SK-N-MC (cell line): ENCODE measurements at regions not wholly inside any gene's neighbourhood (a gene's known extent, or its start where the extent isn't known, plus 50 kb on each side); places are given as distances from the start of the nearest gene placed in this dataset.

Experiments
- DNase-seq: peaks from one replicate; pipeline ENCODE4 v3.0.0-alpha.2; 2011; ENCODE audit warnings: low read depth, low spot score
- H3K27ac ChIP-seq: fragments of 200-600 bp; sonication (generic); 2 replicates; pipeline ENCODE4 v1.5.1; 2016; ENCODE audit warnings: mixed run types
- H3K36me3 ChIP-seq: fragments of 200-600 bp; sonication (generic); 2 replicates; pipeline ENCODE4 v1.6.1; 2017; ENCODE audit warnings: antibody characterized with exemption, low read length, mixed read lengths; ENCODE audit not compliant: insufficient read depth
- H3K4me3 ChIP-seq: fragments of 200-600 bp; sonication (generic); 2 replicates; pipeline ENCODE4 v1.5.1; 2016
- H3K9ac ChIP-seq: fragments of 200-600 bp; sonication (generic); 2 replicates; pipeline ENCODE4 v1.8.0; 2017; ENCODE audit warnings: mixed run types, mixed read lengths; ENCODE audit not compliant: insufficient read length
- H3K9me3 ChIP-seq: fragments of 200-600 bp; sonication (generic); 2 replicates; pipeline ENCODE4 v1.6.1; 2017; ENCODE audit warnings: low read depth, mild to moderate bottlenecking, antibody characterized with exemption, low read length, moderate library complexity, mixed read lengths
- EZH2 ChIP-seq: fragments of 200-600 bp; sonication (generic); IDR thresholded peaks from one replicate; pipeline ENCODE4 v1.6.1; 2017; ENCODE audit warnings: antibody characterized with exemption
- FOXP2 ChIP-seq: optimal IDR thresholded peaks from 2 replicates; pipeline ENCODE3; 2011; ENCODE audit warnings: mild to moderate bottlenecking, moderate library complexity; ENCODE audit not compliant: insufficient read depth; ENCODE audit errors: extremely low read length, control extremely low read depth
- POLR2AphosphoS5 ChIP-seq: IDR thresholded peaks from 2 replicates; pipeline ENCODE4 v1.6.1; 2012; ENCODE audit warnings: mild to moderate bottlenecking, low read depth, low read length, borderline replicate concordance

- Histone ChIP-seq H3K36me3 (no peaks in the 10 kb centered on the region), H3K9me3 (no peaks in the 10 kb centered on the region), H3K9ac (no peak overlapping the region), H3K27ac (no peak overlapping the region), H3K4me3 (no peak overlapping the region)
- no peak for DNase-seq
- no peak for TF ChIP-seq EZH2
- no peak for TF ChIP-seq FOXP2
- no peak for TF ChIP-seq POLR2AphosphoS5
Measured at GRCh38 chr3:80445641-80446040, 677.8 kb upstream of the ROBO1 start.

GRCh38 chr3:80445053-80445452 lies 677.3 kb upstream of the ROBO1 start:
- no peak for DNase-seq
- no peak overlapping the region for H3K27ac ChIP-seq
- no peaks in the 10 kb centered on the region for H3K36me3 ChIP-seq
- no peak for TF ChIP-seq POLR2AphosphoS5
- no peak for TF ChIP-seq EZH2
- no peak for TF ChIP-seq FOXP2
- H3K4me3 ChIP-seq: no peak overlapping the region
- H3K9me3 ChIP-seq: no peaks in the 10 kb centered on the region
- H3K9ac ChIP-seq: no peak overlapping the region

- H3K9me3 ChIP-seq: no peaks in the 10 kb centered on the region
- TF ChIP-seq FOXP2 (no peak), POLR2AphosphoS5 (no peak), EZH2 (no peak)
- no peak overlapping the region for H3K27ac ChIP-seq
- H3K4me3 ChIP-seq: no peak overlapping the region
- no peak for DNase-seq
- H3K9ac ChIP-seq: no peak overlapping the region
- no peaks in the 10 kb centered on the region for H3K36me3 ChIP-seq
Measured at GRCh38 chr3:80439490-80439889, 671.7 kb upstream of the ROBO1 start.

GRCh38 chr3:80434366-80434765 lies 666.6 kb upstream of the ROBO1 start:
- H3K9me3 ChIP-seq: no peaks in the 10 kb centered on the region
- DNase-seq: no peak
- H3K4me3 ChIP-seq: no peak overlapping the region
- no peak for TF ChIP-seq EZH2
- TF ChIP-seq POLR2AphosphoS5: no peak
- TF ChIP-seq FOXP2: no peak
- no peak overlapping the region for H3K27ac ChIP-seq
- H3K9ac ChIP-seq: no peak overlapping the region
- no peaks in the 10 kb centered on the region for H3K36me3 ChIP-seq

GRCh38 chr3:80424951-80425350 lies 657.2 kb upstream of the ROBO1 start:
- Histone ChIP-seq H3K9ac (no peak overlapping the region), H3K4me3 (no peak overlapping the region), H3K36me3 (no peaks in the 10 kb centered on the region), H3K9me3 (no peaks in the 10 kb centered on the region), H3K27ac (no peak overlapping the region)
- DNase-seq: no peak
- TF ChIP-seq POLR2AphosphoS5 (no peak), EZH2 (no peak), FOXP2 (no peak)

- TF ChIP-seq POLR2AphosphoS5: no peak
- no peak for TF ChIP-seq EZH2
- no peak for TF ChIP-seq FOXP2
- no peak for DNase-seq
- Histone ChIP-seq H3K4me3 (no peak overlapping the region), H3K27ac (no peak overlapping the region), H3K9me3 (no peaks in the 10 kb centered on the region), H3K9ac (no peak overlapping the region), H3K36me3 (no peaks in the 10 kb centered on the region)
Measured at GRCh38 chr3:80408030-80408721, 640.4 kb upstream of the ROBO1 start.

- TF ChIP-seq EZH2: no peak
- Histone ChIP-seq H3K9ac (no peak overlapping the region), H3K4me3 (no peak overlapping the region), H3K9me3 (no peaks in the 10 kb centered on the region), H3K27ac (no peak overlapping the region), H3K36me3 (no peaks in the 10 kb centered on the region)
- DNase-seq: no peak
Measured at GRCh38 chr3:80405618-80406017, 637.8 kb upstream of the ROBO1 start.

GRCh38 chr3:80395023-80395422 lies 627.2 kb upstream of the ROBO1 start:
- no peak for DNase-seq
- TF ChIP-seq FOXP2: no peak
- TF ChIP-seq POLR2AphosphoS5: no peak
- TF ChIP-seq EZH2: no peak
- Histone ChIP-seq H3K9ac (no peak overlapping the region), H3K4me3 (no peak overlapping the region), H3K9me3 (no peaks in the 10 kb centered on the region), H3K36me3 (no peaks in the 10 kb centered on the region), H3K27ac (no peak overlapping the region)

- H3K9ac ChIP-seq: no peak overlapping the region
- H3K4me3 ChIP-seq: no peak overlapping the region
- H3K9me3 ChIP-seq: no peaks in the 10 kb centered on the region
- H3K27ac ChIP-seq: no peak overlapping the region
- no peak for TF ChIP-seq EZH2
- TF ChIP-seq POLR2AphosphoS5: no peak
- no peak for TF ChIP-seq FOXP2
- H3K36me3 ChIP-seq: no peaks in the 10 kb centered on the region
- no peak for DNase-seq
Measured at GRCh38 chr3:80391573-80391972, 623.8 kb upstream of the ROBO1 start.
